ENCODE measurements at regions not wholly inside any gene's neighbourhood (a gene's known extent, or its start where the extent isn't known, plus 50 kb on each side); places are given as distances from the start of the nearest gene placed in this dataset.

DNA sequence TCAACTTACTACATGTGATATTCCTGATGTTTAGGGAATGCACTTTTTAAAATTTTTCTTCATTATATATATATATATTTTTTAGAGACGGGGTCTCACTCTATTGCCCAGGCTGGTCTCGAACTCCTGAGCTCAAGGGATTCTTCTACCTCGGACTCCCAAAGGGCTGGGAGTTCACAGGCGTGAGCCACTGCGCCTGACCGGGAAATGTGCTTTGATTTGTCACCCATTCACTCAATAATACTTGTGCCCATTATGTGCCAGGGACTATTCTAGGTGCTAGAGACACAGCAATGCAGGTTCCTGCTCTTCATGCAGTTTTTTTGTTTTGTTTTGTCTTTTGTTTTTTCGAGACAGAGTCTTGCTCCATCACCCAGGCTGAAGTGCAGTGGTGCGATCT, 56.1 kb upstream of the INCENP start:
- TF ChIP-seq POLR2A (IDR thresholded peaks at IDR 0.05) (no peak), EP300 (IDR thresholded peaks at IDR 0.05) (no peak), POLR2AphosphoS5 (IDR thresholded peaks at IDR 0.05) (no peak)
- TF ChIP-seq, protein P1, sequence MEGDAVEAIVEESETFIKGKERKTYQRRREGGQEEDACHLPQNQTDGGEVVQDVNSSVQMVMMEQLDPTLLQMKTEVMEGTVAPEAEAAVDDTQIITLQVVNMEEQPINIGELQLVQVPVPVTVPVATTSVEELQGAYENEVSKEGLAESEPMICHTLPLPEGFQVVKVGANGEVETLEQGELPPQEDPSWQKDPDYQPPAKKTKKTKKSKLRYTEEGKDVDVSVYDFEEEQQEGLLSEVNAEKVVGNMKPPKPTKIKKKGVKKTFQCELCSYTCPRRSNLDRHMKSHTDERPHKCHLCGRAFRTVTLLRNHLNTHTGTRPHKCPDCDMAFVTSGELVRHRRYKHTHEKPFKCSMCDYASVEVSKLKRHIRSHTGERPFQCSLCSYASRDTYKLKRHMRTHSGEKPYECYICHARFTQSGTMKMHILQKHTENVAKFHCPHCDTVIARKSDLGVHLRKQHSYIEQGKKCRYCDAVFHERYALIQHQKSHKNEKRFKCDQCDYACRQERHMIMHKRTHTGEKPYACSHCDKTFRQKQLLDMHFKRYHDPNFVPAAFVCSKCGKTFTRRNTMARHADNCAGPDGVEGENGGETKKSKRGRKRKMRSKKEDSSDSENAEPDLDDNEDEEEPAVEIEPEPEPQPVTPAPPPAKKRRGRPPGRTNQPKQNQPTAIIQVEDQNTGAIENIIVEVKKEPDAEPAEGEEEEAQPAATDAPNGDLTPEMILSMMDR (IDR thresholded peaks at IDR 0.05) = no peak
- 87 to 89% methylated on average over 8 of the region's 8 CpGs for WGBS, 2 donors
- no peak for ATAC-seq (ENCODE audit: low FRiP score in 2 of 2)

GRCh38 chr11:62064221-62064620, 59.6 kb upstream of the INCENP start:
- Histone ChIP-seq H3K4me1 (no peaks in the 10 kb centered on the region), H3K36me3 (no peaks in the 10 kb centered on the region), H3K27ac (no peak overlapping the region), H3K9me3 (no peaks in the 10 kb centered on the region), H3K4me3 (no peak overlapping the region), H3K27me3 (no peaks in the 10 kb centered on the region)
- 92 to 94% methylated on average over 2 of the region's 2 CpGs for WGBS, 2 donors
- TF ChIP-seq POLR2A (IDR thresholded peaks at IDR 0.05) = no peak
- ATAC-seq (ENCODE audit: low FRiP score in 2 of 2) = no peak
- DNase-seq = no peak

More for the DNA sequence above, 56.1 kb upstream of the INCENP start:
- no peak for DNase-seq
- Histone ChIP-seq H3K36me3 (no peaks in the 10 kb centered on the region), H3K9me3 (no peaks in the 10 kb centered on the region), H3K27me3 (no peaks in the 10 kb centered on the region), H3K27ac (no peak overlapping the region), H3K4me3 (no peak overlapping the region), H3K4me1 (no peaks in the 10 kb centered on the region)

DNA sequence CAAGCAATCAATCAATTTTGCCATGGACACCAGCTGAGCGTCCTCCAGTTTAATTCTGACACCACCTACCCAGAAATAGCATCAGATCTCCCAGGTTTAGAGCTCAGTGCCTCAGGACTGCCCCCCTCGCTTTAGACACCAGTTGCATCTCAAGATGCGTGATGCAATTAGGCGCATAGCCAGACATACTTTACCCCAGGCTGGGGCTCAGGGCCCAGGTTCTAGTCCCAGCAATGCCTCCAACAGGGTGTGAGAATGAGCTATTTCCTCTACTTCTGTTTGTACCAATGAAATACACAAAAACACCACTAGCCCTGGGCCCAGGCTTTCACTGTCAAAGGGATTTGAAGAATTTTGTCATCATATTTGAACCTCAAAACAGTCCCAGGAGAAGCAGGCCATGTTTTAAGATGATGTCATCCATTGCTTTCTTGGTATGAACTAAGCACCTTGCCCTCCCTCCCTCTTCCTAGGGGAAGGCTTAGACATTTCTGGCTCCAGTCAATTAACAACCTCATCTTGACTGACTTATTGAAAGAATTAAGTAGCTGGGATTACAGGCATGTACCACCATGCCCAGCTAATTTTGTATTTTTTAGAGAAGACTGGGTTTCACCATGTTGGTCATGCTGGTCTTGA, 61.5 kb upstream of the INCENP start:
- Histone ChIP-seq H3K4me3 (no peak overlapping the region), H3K9me3 (no peaks in the 10 kb centered on the region), H3K36me3 (no peaks in the 10 kb centered on the region), H3K27ac (no peak overlapping the region), H3K4me1 (no peaks in the 10 kb centered on the region), H3K27me3 (no peaks in the 10 kb centered on the region)
- DNase-seq (no peak), ATAC-seq (ENCODE audit: low FRiP score in 2 of 2) (no peak)
- WGBS, 2 donors = 86 to 95% methylated on average over 1 to 4 of the region's 4 CpGs
- TF ChIP-seq POLR2AphosphoS5 (IDR thresholded peaks at IDR 0.05) = no peak
- TF ChIP-seq POLR2A (IDR thresholded peaks at IDR 0.05) = no peak
- no peak for TF ChIP-seq EP300 (IDR thresholded peaks at IDR 0.05)
- TF ChIP-seq, protein P1 (IDR thresholded peaks at IDR 0.05) = no peak

- Histone ChIP-seq H3K27me3 (no peaks in the 10 kb centered on the region), H3K4me3 (no peak overlapping the region), H3K27ac (no peak overlapping the region), H3K9me3 (no peaks in the 10 kb centered on the region), H3K36me3 (no peaks in the 10 kb centered on the region), H3K4me1 (no peaks in the 10 kb centered on the region)
- DNase-seq (no peak), ATAC-seq (ENCODE audit: low FRiP score in 2 of 2) (no peak)
- WGBS, 2 donors = 77 to 80% methylated on average over 11 of the region's 11 CpGs
- TF ChIP-seq EP300 (IDR thresholded peaks at IDR 0.05) = no peak
- TF ChIP-seq, protein P1 (IDR thresholded peaks at IDR 0.05) = peak in 1 of 6 experiments; percentile 13
These were observed 62.2 kb upstream of the INCENP start for GRCh38 chr11:62061356-62062222.

- 85 to 88% methylated on average over 2 of the region's 2 CpGs for WGBS, 2 donors
- no peak for TF ChIP-seq EP300 (IDR thresholded peaks at IDR 0.05)
- Histone ChIP-seq H3K4me1 (no peaks in the 10 kb centered on the region), H3K4me3 (no peak overlapping the region), H3K9me3 (no peaks in the 10 kb centered on the region), H3K27ac (no peak overlapping the region), H3K27me3 (no peaks in the 10 kb centered on the region), H3K36me3 (no peaks in the 10 kb centered on the region)
- DNase-seq = no peak
- ATAC-seq (ENCODE audit: low FRiP score in 2 of 2) = no peak
These were observed 66.7 kb upstream of the INCENP start for GRCh38 chr11:62057069-62057468.

Data from upper lobe of left lung (tissue), 6 donors.